K562 (cell line): ENCODE measurements at regions not wholly inside any gene's neighbourhood (a gene's known extent, or its start where the extent isn't known, plus 50 kb on each side); places are given as distances from the start of the nearest gene placed in this dataset.

Experiments
- ATAC-seq: fragments of 200-7000 bp; cut with Tn5 transposase; 3 replicates; pipeline ENCODE4 v1.9.1; 2020; ENCODE audit warnings: moderate library complexity
- BruUV-seq: library from RNA; stranded (reverse); fragments of 400-500 nt; replicated peaks from 2 replicates; lab custom pipeline; 2021; lab: Mats Ljungman, UMichigan
- CTCF ChIA-PET: fragments of 300-600 bp; formaldehyde crosslinking; extraction: SDS; loops from one replicate; lab custom pipeline; 2021; ENCODE audit warnings: low intra/inter-chr PET ratio; lab: Yijun Ruan, JAX
- POLR2A ChIA-PET: fragments of 300-600, 350-650 bp; sonication (Branson Sonifier 250); formaldehyde crosslinking; extraction: SDS; loops from one replicate; lab custom pipeline; 2021; ENCODE audit warnings: antibody characterized with exemption, inconsistent platforms; lab: Yijun Ruan, JAX
- DNase-seq, 4 experiments: peaks; one replicate each; pipeline versions ENCODE4 v3.0.0 to v3.0.0-alpha.2; 2011 to 2018; ENCODE audit warnings: low spot score in 3 of 4, mixed read lengths in 3 of 4; ENCODE audit errors: extremely low read depth in 1 of 4
- FAIRE-seq: peaks from 2 replicates; lab custom pipeline; 2011; peaks lifted over from hg19 to GRCh38; lab: Jason Lieb, UNC
- H2AFZ ChIP-seq: 2 replicates; pipeline ENCODE4 v1.6.0; 2011; ENCODE audit warnings: low read depth, low read length, control low read depth, inconsistent platforms
- H3K27ac ChIP-seq: fragments of 200-600 bp; 3 replicates; pipeline ENCODE4 v1.8.0; 2011; ENCODE audit warnings: low read depth, mild to moderate bottlenecking, control low read depth, inconsistent platforms, low read length, moderate library complexity, mixed read lengths; ENCODE audit errors: extremely low read depth
- H3K27me3 ChIP-seq, 2 experiments: fragments of 300-600 bp in 1 of 2; 2 replicates in 1 of 2; 3 replicates in 1 of 2; pipeline versions ENCODE4 v1.6.0 to v1.8.0; 2011; ENCODE audit warnings: inconsistent platforms in 2 of 2, low read length in 2 of 2, mild to moderate bottlenecking in 1 of 2, mixed read lengths in 1 of 2, moderate library complexity in 1 of 2; ENCODE audit not compliant: control insufficient read depth in 2 of 2, insufficient read depth in 2 of 2
- H3K36me3 ChIP-seq: fragments of 300-600 bp; 3 replicates; pipeline ENCODE4 v1.8.0; 2011; ENCODE audit warnings: mild to moderate bottlenecking, low read length, inconsistent platforms; ENCODE audit not compliant: control insufficient read depth, insufficient read depth
- H3K4me1 ChIP-seq, 2 experiments: fragments of 200-600 bp in 1 of 2; replicated peaks in 1 of 2; 2 replicates in 1 of 2; 3 replicates in 1 of 2; pipeline versions ENCODE4 v1.5.1 to v1.8.0; 2011; ENCODE audit warnings: inconsistent platforms in 2 of 2, low read length in 2 of 2, mild to moderate bottlenecking in 1 of 2, mixed read lengths in 1 of 2, moderate library complexity in 1 of 2; ENCODE audit not compliant: control insufficient read depth in 2 of 2, insufficient read depth in 2 of 2
- H3K4me2 ChIP-seq: 2 replicates; pipeline ENCODE4 v1.6.1; 2011; ENCODE audit warnings: low read length, control low read depth, inconsistent platforms, mixed read lengths; ENCODE audit not compliant: insufficient read depth
- H3K4me3 ChIP-seq: fragments of 200-600 bp; sonication (generic), shearing (Covaris generic); 2 replicates; pipeline ENCODE4 v1.5.1; 2016; ENCODE audit warnings: control low read depth, inconsistent platforms
- H3K79me2 ChIP-seq: fragments of 200-600 bp; 3 replicates; pipeline ENCODE4 v1.8.0; 2011; ENCODE audit warnings: low read length, inconsistent platforms; ENCODE audit not compliant: control insufficient read depth, insufficient read depth
- H3K9ac ChIP-seq, 2 experiments: 2 replicates each; pipeline versions ENCODE4 v1.6.0 to v1.6.1; 2011; ENCODE audit warnings: low read depth in 2 of 2, low read length in 2 of 2, control low read depth in 1 of 2, inconsistent platforms in 1 of 2, mild to moderate bottlenecking in 1 of 2, mixed read lengths in 1 of 2; ENCODE audit not compliant: insufficient read depth in 1 of 2
- H3K9me1 ChIP-seq: one replicate; pipeline ENCODE4 v1.6.0; 2011; ENCODE audit warnings: inconsistent platforms, mild to moderate bottlenecking, low read length, moderate library complexity; ENCODE audit not compliant: control insufficient read depth, insufficient read depth
- H3K9me3 ChIP-seq: replicated peaks from 2 replicates; pipeline ENCODE4 v1.5.1; 2011; ENCODE audit warnings: low read depth, low read length, inconsistent platforms; ENCODE audit not compliant: control insufficient read depth, insufficient read depth
- H4K20me1 ChIP-seq: replicated peaks from 2 replicates; pipeline ENCODE4 v1.6.1; 2011; ENCODE audit warnings: low read length, inconsistent platforms, mixed read lengths; ENCODE audit not compliant: control insufficient read depth, insufficient read depth
- C11orf30 ChIP-seq: fragments of 450-650 bp; IDR thresholded peaks from 2 replicates; pipeline ENCODE4 v1.6.1; 2016; ENCODE audit warnings: low read depth, mild to moderate bottlenecking
- COPS2 ChIP-seq: fragments of 450-650 bp; conservative IDR thresholded peaks from 2 replicates; pipeline ENCODE4 v1.6.1; 2016; ENCODE audit warnings: mild to moderate bottlenecking, moderate library complexity
- KLF6 ChIP-seq: fragments of 250-450 bp; sonication (Bioruptor Pico); IDR thresholded peaks from 2 replicates; pipeline ENCODE4 v1.4.0; 2020; ENCODE audit warnings: mild to moderate bottlenecking, moderate library complexity, borderline replicate concordance
- NR2F6 ChIP-seq: fragments of 450-650 bp; formaldehyde crosslinking; IDR thresholded peaks from 2 replicates; pipeline ENCODE4 v1.4.0; 2020; ENCODE audit warnings: mild to moderate bottlenecking
- RAD51 ChIP-seq: fragments of 450-650 bp; IDR thresholded peaks from 2 replicates; pipeline ENCODE4 v1.7.1; 2016; ENCODE audit warnings: low read depth, mild to moderate bottlenecking, borderline replicate concordance
- YY1 ChIP-seq, 3 experiments: IDR thresholded peaks; 2 replicates each; pipeline ENCODE4 v1.6.1; 2011; ENCODE audit warnings: low read length in 2 of 3, mild to moderate bottlenecking in 2 of 3, moderate library complexity in 2 of 3, borderline replicate concordance in 1 of 3, control low read depth in 1 of 3, low read depth in 1 of 3; ENCODE audit not compliant: insufficient read depth in 3 of 3, insufficient replicate concordance in 2 of 3, control insufficient read depth in 1 of 3, insufficient read length in 1 of 3; ENCODE audit errors: extremely low read depth in 1 of 3
- ZNF408 ChIP-seq: fragments of 250-450 bp; sonication (Bioruptor Pico); IDR thresholded peaks from 2 replicates; pipeline ENCODE4 v1.4.0; 2020; ENCODE audit warnings: low read depth, mild to moderate bottlenecking, moderate library complexity
- whole genome bisulfite sequencing: fragments of 100-300 bp; shearing (Covaris generic); methylation state at CpG from one replicate; pipeline ENCODE4 v1.1.6; 2016; ENCODE audit warnings: low coverage, mixed read lengths; ENCODE audit not compliant: insufficient coverage; ENCODE audit errors: missing lambda C conversion rate; 5-methylcytosine and 5-hydroxymethylcytosine counted together
- in situ Hi-C: fragments of 300-500 bp; cut with MboI; formaldehyde crosslinking; loops from 4 replicates; pipeline ENCODE4 v1.15.0; 2018; ENCODE audit warnings: inconsistent platforms, mixed read lengths
- intact Hi-C: fragments of 100-400 bp; cut with micrococcal nuclease; formaldehyde crosslinking; loops from 2 replicates; pipeline ENCODE4 v1.14.2; 2022
- TF ChIP-seq, protein P1 (sequence below): sonication (generic); formaldehyde crosslinking; IDR thresholded peaks from 2 replicates; pipeline ENCODE4 v1.9.0; 2022; ENCODE audit warnings: mild to moderate bottlenecking, missing genetic modification reagents
- TF ChIP-seq, protein P2 (sequence below): fragments of 450-650 bp; IDR thresholded peaks from 2 replicates; pipeline ENCODE4 v1.7.0; 2016; ENCODE audit warnings: borderline replicate concordance
- TF ChIP-seq, protein P3 (sequence below): fragments of 450-650 bp; formaldehyde crosslinking; IDR thresholded peaks from 2 replicates; pipeline ENCODE4 v1.4.0; 2020; ENCODE audit warnings: mild to moderate bottlenecking, moderate library complexity
- TF ChIP-seq, protein P4 (sequence below): fragments of 250-450 bp; sonication (Bioruptor Pico); IDR thresholded peaks from 2 replicates; pipeline ENCODE4 v1.8.0; 2021; ENCODE audit warnings: moderate library complexity, mild to moderate bottlenecking, inconsistent platforms

DNA sequence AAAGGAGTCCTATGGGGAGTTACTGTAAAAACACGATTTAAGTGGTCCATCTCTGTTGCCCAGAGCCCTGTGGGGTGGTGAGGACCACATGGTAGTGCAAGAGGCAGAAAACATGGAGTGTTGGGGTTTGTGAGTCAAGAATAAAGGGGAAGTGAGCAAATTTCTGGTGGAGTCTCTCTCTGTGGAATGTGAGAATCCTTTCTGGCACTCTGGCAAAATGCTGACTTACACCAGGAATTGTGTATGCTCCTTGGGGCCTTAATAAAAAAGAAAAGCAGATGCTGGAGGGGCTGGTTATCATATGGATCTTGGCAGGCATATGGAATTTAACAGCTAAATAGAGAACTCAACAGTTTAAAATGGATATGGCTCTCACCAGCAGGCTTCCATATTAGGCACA, 486.0 kb downstream of the TNS3 start:
- in situ Hi-C loops (no loop called here), intact Hi-C loops (no loop called here)
- POLR2A ChIA-PET = no interaction called here
- CTCF ChIA-PET = no interaction called here
- Histone ChIP-seq H3K27me3 (no peaks in the 10 kb centered on the region), H3K79me2 (no peaks in the 10 kb centered on the region), H3K4me3 (no peak overlapping the region), H3K9me1 (no peaks in the 10 kb centered on the region), H3K9me3 (no peaks in the 10 kb centered on the region), H3K4me2 (no peak overlapping the region), H4K20me1 (no peaks in the 10 kb centered on the region; the same call in 1 of the 2 replicates), H3K36me3 (no peaks in the 10 kb centered on the region), H3K4me1 (no peaks in the 10 kb centered on the region), H3K27ac (no peak overlapping the region), H2AFZ (no peak overlapping the region), H3K9ac (no peak overlapping the region)
- BruUV-seq = no TSS peak
- no peak for ATAC-seq
- no peak for FAIRE-seq
- DNase-seq = no peak
- TF ChIP-seq, protein P1, sequence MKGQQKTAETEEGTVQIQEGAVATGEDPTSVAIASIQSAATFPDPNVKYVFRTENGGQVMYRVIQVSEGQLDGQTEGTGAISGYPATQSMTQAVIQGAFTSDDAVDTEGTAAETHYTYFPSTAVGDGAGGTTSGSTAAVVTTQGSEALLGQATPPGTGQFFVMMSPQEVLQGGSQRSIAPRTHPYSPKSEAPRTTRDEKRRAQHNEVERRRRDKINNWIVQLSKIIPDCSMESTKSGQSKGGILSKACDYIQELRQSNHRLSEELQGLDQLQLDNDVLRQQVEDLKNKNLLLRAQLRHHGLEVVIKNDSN (CRISPR knock-in tag) = no peak
- TF ChIP-seq RAD51 (no peak), COPS2 (no peak), NR2F6 (no peak)
- 0% methylated on average over 1 of the region's 1 CpG for WGBS

DNA sequence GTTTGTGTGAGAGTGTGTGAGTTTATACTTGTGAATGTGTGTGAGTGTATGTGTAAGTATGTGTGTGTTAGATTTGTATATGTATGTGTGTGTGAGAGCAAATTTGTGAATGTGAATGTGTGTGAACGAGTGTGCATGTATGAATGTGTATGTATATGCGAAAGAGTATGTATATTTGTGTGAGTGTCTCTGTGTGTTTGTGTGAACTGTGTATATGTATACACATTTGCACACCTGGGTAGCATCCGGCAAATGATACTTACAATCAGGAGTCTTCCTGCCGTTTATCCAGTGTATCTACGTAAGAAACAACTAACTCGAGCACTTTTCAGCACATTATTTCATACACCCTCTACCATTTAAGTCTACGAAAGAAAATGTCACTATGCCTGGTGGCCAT, 487.4 kb downstream of the TNS3 start:
- H3K27ac ChIP-seq = no peak overlapping the region
- 0% methylated on average over 7 of the region's 7 CpGs for WGBS
- no peak overlapping the region for H3K4me3 ChIP-seq
- no peaks in the 10 kb centered on the region for H3K9me1 ChIP-seq
- ChIA-PET POLR2A (no interaction called here), CTCF (no interaction called here)
- FAIRE-seq (no peak), ATAC-seq (no peak), DNase-seq (no peak)
- no peaks in the 10 kb centered on the region for H3K79me2 ChIP-seq
- no peaks in the 10 kb centered on the region for H3K27me3 ChIP-seq
- H3K9me3 ChIP-seq = no peaks in the 10 kb centered on the region
- no peaks in the 10 kb centered on the region for H4K20me1 ChIP-seq
- no peak overlapping the region for H3K4me2 ChIP-seq
- H3K36me3 ChIP-seq = no peaks in the 10 kb centered on the region
- intact Hi-C loops = no loop called here
- no peak overlapping the region for H3K9ac ChIP-seq
- H3K4me1 ChIP-seq = no peaks in the 10 kb centered on the region
- in situ Hi-C loops = no loop called here
- TF ChIP-seq, protein P2, sequence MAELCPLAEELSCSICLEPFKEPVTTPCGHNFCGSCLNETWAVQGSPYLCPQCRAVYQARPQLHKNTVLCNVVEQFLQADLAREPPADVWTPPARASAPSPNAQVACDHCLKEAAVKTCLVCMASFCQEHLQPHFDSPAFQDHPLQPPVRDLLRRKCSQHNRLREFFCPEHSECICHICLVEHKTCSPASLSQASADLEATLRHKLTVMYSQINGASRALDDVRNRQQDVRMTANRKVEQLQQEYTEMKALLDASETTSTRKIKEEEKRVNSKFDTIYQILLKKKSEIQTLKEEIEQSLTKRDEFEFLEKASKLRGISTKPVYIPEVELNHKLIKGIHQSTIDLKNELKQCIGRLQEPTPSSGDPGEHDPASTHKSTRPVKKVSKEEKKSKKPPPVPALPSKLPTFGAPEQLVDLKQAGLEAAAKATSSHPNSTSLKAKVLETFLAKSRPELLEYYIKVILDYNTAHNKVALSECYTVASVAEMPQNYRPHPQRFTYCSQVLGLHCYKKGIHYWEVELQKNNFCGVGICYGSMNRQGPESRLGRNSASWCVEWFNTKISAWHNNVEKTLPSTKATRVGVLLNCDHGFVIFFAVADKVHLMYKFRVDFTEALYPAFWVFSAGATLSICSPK = no peak
- TF ChIP-seq C11orf30 (no peak), ZNF408 (CRISPR knock-in tag) (no peak), KLF6 (CRISPR knock-in tag) (no peak), YY1 (IDR thresholded peaks at IDR 0.05; ENCODE audit: borderline replicate concordance in 1 of 3, control insufficient read depth in 1 of 3, extremely low read depth in 1 of 3, insufficient read depth in 3 of 3, insufficient read length in 1 of 3, insufficient replicate concordance in 2 of 3, low read depth in 1 of 3, low read length in 2 of 3) (no peak)
- TF ChIP-seq, protein P3, sequence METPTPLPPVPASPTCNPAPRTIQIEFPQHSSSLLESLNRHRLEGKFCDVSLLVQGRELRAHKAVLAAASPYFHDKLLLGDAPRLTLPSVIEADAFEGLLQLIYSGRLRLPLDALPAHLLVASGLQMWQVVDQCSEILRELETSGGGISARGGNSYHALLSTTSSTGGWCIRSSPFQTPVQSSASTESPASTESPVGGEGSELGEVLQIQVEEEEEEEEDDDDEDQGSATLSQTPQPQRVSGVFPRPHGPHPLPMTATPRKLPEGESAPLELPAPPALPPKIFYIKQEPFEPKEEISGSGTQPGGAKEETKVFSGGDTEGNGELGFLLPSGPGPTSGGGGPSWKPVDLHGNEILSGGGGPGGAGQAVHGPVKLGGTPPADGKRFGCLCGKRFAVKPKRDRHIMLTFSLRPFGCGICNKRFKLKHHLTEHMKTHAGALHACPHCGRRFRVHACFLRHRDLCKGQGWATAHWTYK (CRISPR knock-in tag) = no peak
- TF ChIP-seq, protein P4, sequence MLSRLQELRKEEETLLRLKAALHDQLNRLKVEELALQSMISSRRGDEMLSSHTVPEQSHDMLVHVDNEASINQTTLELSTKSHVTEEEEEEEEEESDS (CRISPR knock-in tag) = no peak
- no peak overlapping the region for H2AFZ ChIP-seq
- no TSS peak for BruUV-seq
